ENCODE measurements at regions not wholly inside any gene's neighbourhood (a gene's known extent, or its start where the extent isn't known, plus 50 kb on each side); places are given as distances from the start of the nearest gene placed in this dataset.
"Not testable (repeated sequence)": the region's sequence is repeated elsewhere in the genome, so short reads cannot be mapped to it uniquely, and the experiment has no call there.

DNA sequence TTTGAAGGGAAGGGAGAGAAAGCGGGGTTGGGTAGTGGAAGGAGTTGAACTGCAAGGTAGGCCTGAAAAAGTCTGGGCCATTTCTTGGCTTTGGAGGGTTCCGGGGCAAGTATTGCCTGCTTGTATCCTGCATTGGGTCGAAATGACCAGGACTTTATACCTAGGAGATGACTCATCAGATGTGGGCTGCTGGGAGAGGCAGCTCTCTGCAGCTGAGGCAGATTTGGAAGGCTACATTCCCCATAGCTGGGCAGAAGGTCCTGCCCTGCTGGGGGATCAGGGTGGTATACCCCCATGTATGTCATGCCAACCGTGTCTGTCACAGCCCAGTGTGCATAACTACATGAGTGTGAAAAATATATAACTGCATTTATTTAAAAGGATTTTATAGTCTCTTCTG, 171.8 kb upstream of the SPRED2 start:
- TF ChIP-seq CTCF (IDR thresholded peaks at IDR 0.05; ENCODE audit: unreplicated experiment): no peak
- Mint-ChIP-seq H3K4me1 (peaks cover 28% of the 10 kb centered on the region), H3K4me3 (no peak overlapping the region), H3K9me3 (no peaks in the 10 kb centered on the region), H3K27me3 (ENCODE audit: low read depth) (no peaks in the 10 kb centered on the region), H3K27ac (no peak overlapping the region), H3K36me3 (no peaks in the 10 kb centered on the region)
- no peak for DNase-seq (ENCODE audit: low spot score in 2 of 2, unreplicated experiment in 2 of 2)

DNA sequence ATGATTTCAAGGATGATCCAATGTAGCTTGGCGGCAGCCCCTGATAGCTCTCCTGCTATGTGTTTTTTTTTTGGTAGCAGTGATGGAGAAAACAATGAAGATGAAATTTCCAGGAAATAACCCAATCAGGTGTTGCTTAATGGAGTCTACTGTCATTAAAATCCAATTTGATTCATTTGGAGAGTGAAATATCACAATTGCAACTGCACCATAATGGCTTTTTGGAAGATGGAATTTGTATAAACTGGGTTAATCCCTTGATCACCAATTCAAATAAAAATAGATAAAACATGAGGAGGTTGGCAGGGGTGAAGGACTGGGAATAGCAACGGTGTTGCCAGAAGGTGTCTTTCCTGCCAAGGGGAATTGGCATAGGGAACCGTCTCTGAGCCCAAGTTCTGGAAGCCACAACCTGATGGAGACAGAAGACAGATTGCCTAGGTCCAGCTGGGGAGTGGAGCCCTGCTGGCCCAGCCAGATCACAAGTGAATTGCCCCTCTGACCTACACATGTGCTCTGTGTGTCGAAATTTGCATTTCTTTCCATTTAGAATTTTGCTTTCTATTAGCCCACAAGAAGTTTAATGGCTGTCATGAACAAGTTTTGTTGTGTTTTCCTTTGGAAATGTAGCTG, 170.3 kb upstream of the SPRED2 start:
- Mint-ChIP-seq H3K4me1 (peaks cover 24% of the 10 kb centered on the region), H3K4me3 (no peak overlapping the region)
- DNase-seq (ENCODE audit: low spot score in 2 of 2, unreplicated experiment in 2 of 2): no peak

DNA sequence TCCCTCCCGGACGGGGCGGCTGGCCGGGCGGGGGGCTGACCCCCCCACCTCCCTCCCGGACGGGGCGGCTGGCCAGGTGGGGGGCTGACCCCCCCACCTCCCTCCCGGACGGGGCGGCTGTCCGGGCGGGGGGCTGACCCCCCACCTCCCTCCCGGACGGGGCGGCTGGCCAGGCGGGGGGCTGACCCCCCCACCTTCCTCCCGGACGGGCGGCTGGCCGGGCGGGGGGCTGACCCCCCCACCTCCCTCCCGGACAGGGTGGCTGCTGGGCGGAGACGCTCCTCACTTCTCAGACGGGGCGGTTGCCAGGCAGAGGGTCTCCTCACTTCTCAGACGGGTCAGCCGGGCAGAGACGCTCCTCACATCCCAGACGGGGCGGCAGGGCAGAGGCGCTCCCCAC, 168.5 kb upstream of the SPRED2 start:
- H3K27ac Mint-ChIP-seq; DNase-seq (ENCODE audit: low spot score in 2 of 2, unreplicated experiment in 2 of 2); H3K27me3 Mint-ChIP-seq (ENCODE audit: low read depth); H3K9me3 Mint-ChIP-seq; H3K36me3 Mint-ChIP-seq; H3K4me3 Mint-ChIP-seq: not testable (repeated sequence)
- peaks cover 12% of the 10 kb centered on the region for H3K4me1 Mint-ChIP-seq

More for the DNA sequence above, 170.3 kb upstream of the SPRED2 start:
- Mint-ChIP-seq H3K36me3 (no peaks in the 10 kb centered on the region), H3K27me3 (ENCODE audit: low read depth) (no peaks in the 10 kb centered on the region), H3K9me3 (no peaks in the 10 kb centered on the region), H3K27ac (no peak overlapping the region)
- TF ChIP-seq CTCF (IDR thresholded peaks at IDR 0.05; ENCODE audit: unreplicated experiment): no peak

DNA sequence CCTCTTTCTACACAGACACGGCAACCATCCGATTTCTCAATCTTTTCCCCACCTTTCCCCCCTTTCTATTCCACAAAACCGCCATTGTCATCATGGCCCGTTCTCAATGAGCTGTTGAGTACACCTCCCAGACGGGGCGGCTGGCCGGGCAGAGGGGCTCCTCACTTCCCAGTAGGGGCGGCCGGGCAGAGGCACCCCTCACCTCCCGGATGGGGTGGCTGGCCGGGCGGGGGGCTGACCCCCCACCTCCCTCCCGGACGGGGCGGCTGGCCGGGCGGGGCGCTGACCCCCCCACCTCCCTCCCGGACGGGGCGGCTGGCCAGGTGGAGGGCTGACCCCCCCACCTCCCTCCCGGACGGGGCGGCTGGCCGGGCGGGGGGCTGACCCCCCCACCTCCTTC, 168.0 kb upstream of the SPRED2 start:
- not testable (repeated sequence) for H3K4me1 Mint-ChIP-seq; H3K36me3 Mint-ChIP-seq; H3K27me3 Mint-ChIP-seq (ENCODE audit: low read depth); H3K27ac Mint-ChIP-seq; H3K9me3 Mint-ChIP-seq; DNase-seq (ENCODE audit: low spot score in 2 of 2, unreplicated experiment in 2 of 2); H3K4me3 Mint-ChIP-seq

- no peak overlapping the region for H3K27ac Mint-ChIP-seq
Observed at GRCh38 chr2:65599693-65600092, 167.3 kb upstream of the SPRED2 start.

GRCh38 chr2:65598996-65599395, 166.6 kb upstream of the SPRED2 start:
- Mint-ChIP-seq H3K4me1 (peaks cover 10% of the 10 kb centered on the region), H3K36me3 (no peaks in the 10 kb centered on the region), H3K27ac (no peak overlapping the region), H3K4me3 (no peak overlapping the region), H3K27me3 (ENCODE audit: low read depth) (no peaks in the 10 kb centered on the region), H3K9me3 (no peaks in the 10 kb centered on the region)
- no peak for DNase-seq (ENCODE audit: low spot score in 2 of 2, unreplicated experiment in 2 of 2)
- no peak for TF ChIP-seq CTCF (IDR thresholded peaks at IDR 0.05; ENCODE audit: unreplicated experiment)

More at GRCh38 chr2:65599693-65600092, 167.3 kb upstream of the SPRED2 start:
- no peaks in the 10 kb centered on the region for H3K27me3 Mint-ChIP-seq (ENCODE audit: low read depth)
- no peaks in the 10 kb centered on the region for H3K36me3 Mint-ChIP-seq
- peaks cover 10% of the 10 kb centered on the region for H3K4me1 Mint-ChIP-seq
- TF ChIP-seq CTCF (IDR thresholded peaks at IDR 0.05; ENCODE audit: unreplicated experiment): no peak
- no peaks in the 10 kb centered on the region for H3K9me3 Mint-ChIP-seq
- no peak overlapping the region for H3K4me3 Mint-ChIP-seq
- no peak for DNase-seq (ENCODE audit: low spot score in 2 of 2, unreplicated experiment in 2 of 2)

- H3K4me1 Mint-ChIP-seq: peaks cover 10% of the 10 kb centered on the region
- H3K4me3 Mint-ChIP-seq: no peak overlapping the region
- no peak for DNase-seq (ENCODE audit: low spot score in 2 of 2, unreplicated experiment in 2 of 2)
- H3K27me3 Mint-ChIP-seq (ENCODE audit: low read depth): no peaks in the 10 kb centered on the region
- no peaks in the 10 kb centered on the region for H3K36me3 Mint-ChIP-seq
- no peaks in the 10 kb centered on the region for H3K9me3 Mint-ChIP-seq
- TF ChIP-seq CTCF (IDR thresholded peaks at IDR 0.05; ENCODE audit: unreplicated experiment): no peak
- H3K27ac Mint-ChIP-seq: peak overlapping the region; percentile 50
Observed at GRCh38 chr2:65598264-65598663, 165.9 kb upstream of the SPRED2 start.

Measured in mesothelial cell of epicardium (in vitro differentiated cells).